Activated CD4-positive, alpha-beta T cell treated with anti-CD3 and anti-CD28 coated beads for 36 hours (primary cell): ENCODE measurements at regions not wholly inside any gene's neighbourhood (a gene's known extent, or its start where the extent isn't known, plus 50 kb on each side); places are given as distances from the start of the nearest gene placed in this dataset.
A peak's percentile ranks its signal among the peaks of the same experiment; 100 is the strongest.

Experiments used
- ATAC-seq: fragments of 200-7000 bp; cut with Tn5 transposase; one replicate; pipeline ENCODE4 v1.10.0; 2021; ENCODE audit warnings: mild to moderate bottlenecking, moderate library complexity
- CTCF ChIA-PET: fragments of 350-600 bp; sonication (Branson Sonifier 250); formaldehyde crosslinking; loops from one replicate; lab custom pipeline; 2021; ENCODE audit warnings: antibody characterized with exemption; lab: Charles Lee
- POLR2A ChIA-PET: fragments of 350-600 bp; sonication (Branson Sonifier 250); formaldehyde crosslinking; loops from one replicate; lab custom pipeline; 2021; ENCODE audit warnings: antibody characterized with exemption, inconsistent platforms; lab: Charles Lee
- DNase-seq: peaks from one replicate; pipeline ENCODE4 v3.0.0-alpha.2; 2020
- H3K27ac Mint-ChIP-seq: one replicate; pipeline ENCODE4 v1.8.0; 2021; ENCODE audit warnings: mixed read lengths
- H3K27me3 Mint-ChIP-seq: one replicate; pipeline ENCODE4 v1.8.0; 2021; ENCODE audit warnings: mixed read lengths
- H3K36me3 Mint-ChIP-seq: one replicate; pipeline ENCODE4 v1.8.0; 2021; ENCODE audit warnings: low read depth, mixed read lengths
- H3K4me1 Mint-ChIP-seq: one replicate; pipeline ENCODE4 v1.8.0; 2021; ENCODE audit warnings: mixed read lengths
- H3K4me3 Mint-ChIP-seq: one replicate; pipeline ENCODE4 v1.8.0; 2021; ENCODE audit warnings: mild to moderate bottlenecking, moderate library complexity, mixed read lengths
- H3K9me3 Mint-ChIP-seq: one replicate; pipeline ENCODE4 v1.8.0; 2021; ENCODE audit warnings: low read depth, mixed read lengths
- intact Hi-C, 2 experiments: fragments of 100-400 bp; cut with DNase I in 1 of 2; cut with micrococcal nuclease in 1 of 2; formaldehyde crosslinking; loops; one replicate each; pipeline versions ENCODE4 v1.14.2 to v1.15.1; 2022 to 2024; cut with DNase I, micrococcal nuclease

DNA sequence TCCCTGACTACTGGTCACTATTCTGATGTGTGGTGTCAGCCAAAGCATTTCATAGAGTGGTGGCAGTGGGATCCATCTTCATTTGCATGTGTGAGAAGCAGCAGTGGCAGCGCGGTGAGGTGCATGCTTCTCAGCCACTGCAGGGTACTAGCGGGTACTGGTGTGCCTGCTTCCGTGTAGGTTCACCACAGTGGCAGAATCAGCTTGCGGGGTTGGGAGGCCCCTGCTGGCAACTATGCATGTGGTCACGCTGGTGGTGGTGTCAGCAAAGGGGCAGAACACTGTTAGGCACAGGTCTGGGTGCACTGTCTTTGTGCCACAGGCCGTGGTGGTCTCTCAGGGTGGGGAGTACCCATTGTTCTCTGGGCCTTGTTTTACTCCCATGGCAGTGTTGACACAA is 286.4 kb upstream of the TENM4 start:
- CTCF ChIA-PET: no interaction called here
- DNase-seq (no peak), ATAC-seq (no peak)
- Mint-ChIP-seq H3K4me3 (no peak overlapping the region), H3K9me3 (peaks cover 12% of the 10 kb centered on the region), H3K4me1 (no peaks in the 10 kb centered on the region), H3K27me3 (no peaks in the 10 kb centered on the region), H3K27ac (no peak overlapping the region), H3K36me3 (no peaks in the 10 kb centered on the region)
- intact Hi-C loops: no loop called here
- POLR2A ChIA-PET: no interaction called here

GRCh38 chr11:79720115-79720514 is 279.3 kb upstream of the TENM4 start:
- Mint-ChIP-seq H3K9me3 (no peaks in the 10 kb centered on the region), H3K27ac (no peak overlapping the region), H3K27me3 (no peaks in the 10 kb centered on the region), H3K4me1 (no peaks in the 10 kb centered on the region), H3K36me3 (no peaks in the 10 kb centered on the region), H3K4me3 (no peak overlapping the region)
- ChIA-PET POLR2A (no interaction called here), CTCF (no interaction called here)
- ATAC-seq: no peak
- no peak for DNase-seq
- intact Hi-C loops: no loop called here

DNA sequence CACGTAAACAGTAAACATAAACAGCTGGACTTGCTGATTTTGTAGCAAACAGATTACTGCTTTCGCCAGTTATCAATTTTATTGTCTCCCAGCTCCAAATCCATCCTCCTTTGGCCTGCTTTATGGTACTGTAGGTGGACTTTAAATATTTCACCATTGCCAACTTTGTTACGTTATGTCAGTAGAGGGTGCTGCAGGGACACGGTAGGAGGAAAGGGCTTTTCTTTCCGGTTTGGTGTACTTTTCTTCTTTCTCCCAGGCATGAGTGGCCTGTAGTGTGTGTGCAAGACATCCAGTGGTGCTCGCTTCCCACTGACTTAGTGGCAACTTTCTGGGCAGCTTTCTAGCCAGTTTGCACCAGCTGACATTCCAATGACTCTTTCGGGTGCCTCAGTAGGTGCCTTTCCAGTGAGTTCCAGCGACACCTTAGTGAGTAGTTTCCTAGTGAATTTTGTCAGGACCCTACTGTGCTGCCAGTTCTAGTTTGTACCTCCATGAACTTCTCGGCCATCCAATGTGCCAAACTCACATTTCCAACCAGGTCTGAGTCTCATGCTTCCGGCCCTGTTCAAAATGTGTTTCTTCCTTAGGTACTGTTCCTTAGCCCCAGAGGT is 267.6 kb upstream of the TENM4 start:
- ChIA-PET POLR2A (no interaction called here), CTCF (interaction anchor here (0.5 kb wide), 1 partner anchor 413 kb away, joined by 3 read pairs; no protein-coding TSS in a partner anchor)
- ATAC-seq (no peak), DNase-seq (no peak)
- Mint-ChIP-seq H3K4me3 (no peak overlapping the region), H3K27me3 (no peaks in the 10 kb centered on the region), H3K36me3 (no peaks in the 10 kb centered on the region), H3K9me3 (peaks cover 16% of the 10 kb centered on the region), H3K27ac (no peak overlapping the region), H3K4me1 (no peaks in the 10 kb centered on the region)
- intact Hi-C loops: no loop called here

- POLR2A ChIA-PET: no interaction called here
- Mint-ChIP-seq H3K36me3 (no peaks in the 10 kb centered on the region), H3K4me1 (no peaks in the 10 kb centered on the region), H3K4me3 (no peak overlapping the region), H3K9me3 (peaks cover 17% of the 10 kb centered on the region), H3K27me3 (no peaks in the 10 kb centered on the region), H3K27ac (no peak overlapping the region)
- CTCF ChIA-PET: no interaction called here
- intact Hi-C loops: no loop called here
- DNase-seq (no peak), ATAC-seq (no peak)
Measured at GRCh38 chr11:79705648-79706047, 264.8 kb upstream of the TENM4 start.

- no peak overlapping the region for H3K27ac Mint-ChIP-seq
- intact Hi-C loops: no loop called here
- H3K9me3 Mint-ChIP-seq: peaks cover 17% of the 10 kb centered on the region
- ChIA-PET POLR2A (no interaction called here), CTCF (no interaction called here)
- H3K4me1 Mint-ChIP-seq: no peaks in the 10 kb centered on the region
- H3K4me3 Mint-ChIP-seq: no peak overlapping the region
- no peak for DNase-seq
- H3K27me3 Mint-ChIP-seq: peaks cover 1% of the 10 kb centered on the region
- ATAC-seq: no peak
- no peaks in the 10 kb centered on the region for H3K36me3 Mint-ChIP-seq
Measured at GRCh38 chr11:79702303-79702702, 261.5 kb upstream of the TENM4 start.

DNA sequence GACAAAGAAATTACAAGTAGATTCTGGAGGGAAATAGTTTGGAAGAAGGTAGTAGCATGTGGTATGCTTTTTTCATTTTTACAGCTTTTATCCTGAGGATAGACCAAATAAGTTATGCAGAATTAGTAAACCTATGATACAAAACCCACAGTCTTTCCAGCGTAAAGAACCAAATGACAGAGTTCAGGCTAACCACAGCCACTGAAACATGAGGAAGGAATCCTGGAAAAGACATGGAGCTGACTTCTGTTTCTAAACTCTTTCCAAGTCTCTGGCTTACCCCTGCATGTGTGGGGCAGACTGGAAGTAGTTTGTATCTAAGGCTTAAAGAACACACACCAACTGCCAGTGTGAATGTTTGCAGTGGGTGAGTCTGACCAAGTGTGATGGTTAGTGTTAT is 258.4 kb upstream of the TENM4 start:
- Mint-ChIP-seq H3K27ac (no peak overlapping the region), H3K4me3 (no peak overlapping the region), H3K9me3 (peaks cover 12% of the 10 kb centered on the region), H3K36me3 (no peaks in the 10 kb centered on the region), H3K27me3 (peaks cover 4% of the 10 kb centered on the region), H3K4me1 (no peaks in the 10 kb centered on the region)
- no peak for ATAC-seq
- no peak for DNase-seq
- POLR2A ChIA-PET: no interaction called here
- intact Hi-C loops: no loop called here
- CTCF ChIA-PET: no interaction called here

- no peak overlapping the region for H3K4me3 Mint-ChIP-seq
- DNase-seq (no peak), ATAC-seq (peak; percentile 23)
- POLR2A ChIA-PET: no interaction called here
- H3K27me3 Mint-ChIP-seq: peaks cover 4% of the 10 kb centered on the region
- no peak overlapping the region for H3K27ac Mint-ChIP-seq
- peaks cover 5% of the 10 kb centered on the region for H3K9me3 Mint-ChIP-seq
- no peaks in the 10 kb centered on the region for H3K4me1 Mint-ChIP-seq
- no peaks in the 10 kb centered on the region for H3K36me3 Mint-ChIP-seq
- intact Hi-C loops: no loop called here
- CTCF ChIA-PET: no interaction called here
Measured at GRCh38 chr11:79697905-79698304, 257.1 kb upstream of the TENM4 start.

- H3K27me3 Mint-ChIP-seq: peaks cover 4% of the 10 kb centered on the region
- CTCF ChIA-PET: no interaction called here
- H3K36me3 Mint-ChIP-seq: no peaks in the 10 kb centered on the region
- ATAC-seq (no peak), DNase-seq (no peak)
- no peak overlapping the region for H3K4me3 Mint-ChIP-seq
- H3K4me1 Mint-ChIP-seq: no peaks in the 10 kb centered on the region
- intact Hi-C loops: no loop called here
- POLR2A ChIA-PET: no interaction called here
- H3K27ac Mint-ChIP-seq: no peak overlapping the region
- peaks cover 2% of the 10 kb centered on the region for H3K9me3 Mint-ChIP-seq
Measured at GRCh38 chr11:79694368-79694767, 253.5 kb upstream of the TENM4 start.

DNA sequence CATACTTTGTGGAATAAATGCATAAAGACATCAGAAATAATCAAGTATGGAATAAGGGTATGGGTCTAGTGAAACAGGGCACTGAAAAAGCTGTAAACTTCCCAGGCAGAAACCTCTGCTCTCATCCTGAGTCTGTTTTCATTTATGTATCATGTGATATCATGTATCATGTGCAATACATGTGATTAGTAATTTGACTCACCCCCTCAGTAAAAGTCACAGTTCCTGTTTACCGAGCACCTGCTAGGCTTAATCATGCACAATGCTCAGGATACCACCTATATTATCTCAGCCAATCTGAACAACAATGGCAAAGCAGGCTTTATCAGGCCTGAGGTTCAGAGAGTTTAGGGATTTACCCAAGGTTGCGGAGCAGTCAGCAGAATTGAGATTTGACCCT is 250.6 kb upstream of the TENM4 start:
- no peak for DNase-seq
- H3K27ac Mint-ChIP-seq: no peak overlapping the region
- intact Hi-C loops: no loop called here
- no peak overlapping the region for H3K4me3 Mint-ChIP-seq
- H3K36me3 Mint-ChIP-seq: no peaks in the 10 kb centered on the region
- H3K9me3 Mint-ChIP-seq: peaks cover 4% of the 10 kb centered on the region
- ATAC-seq: no peak
- ChIA-PET POLR2A (no interaction called here), CTCF (no interaction called here)
- H3K4me1 Mint-ChIP-seq: no peaks in the 10 kb centered on the region
- H3K27me3 Mint-ChIP-seq: no peaks in the 10 kb centered on the region

DNA sequence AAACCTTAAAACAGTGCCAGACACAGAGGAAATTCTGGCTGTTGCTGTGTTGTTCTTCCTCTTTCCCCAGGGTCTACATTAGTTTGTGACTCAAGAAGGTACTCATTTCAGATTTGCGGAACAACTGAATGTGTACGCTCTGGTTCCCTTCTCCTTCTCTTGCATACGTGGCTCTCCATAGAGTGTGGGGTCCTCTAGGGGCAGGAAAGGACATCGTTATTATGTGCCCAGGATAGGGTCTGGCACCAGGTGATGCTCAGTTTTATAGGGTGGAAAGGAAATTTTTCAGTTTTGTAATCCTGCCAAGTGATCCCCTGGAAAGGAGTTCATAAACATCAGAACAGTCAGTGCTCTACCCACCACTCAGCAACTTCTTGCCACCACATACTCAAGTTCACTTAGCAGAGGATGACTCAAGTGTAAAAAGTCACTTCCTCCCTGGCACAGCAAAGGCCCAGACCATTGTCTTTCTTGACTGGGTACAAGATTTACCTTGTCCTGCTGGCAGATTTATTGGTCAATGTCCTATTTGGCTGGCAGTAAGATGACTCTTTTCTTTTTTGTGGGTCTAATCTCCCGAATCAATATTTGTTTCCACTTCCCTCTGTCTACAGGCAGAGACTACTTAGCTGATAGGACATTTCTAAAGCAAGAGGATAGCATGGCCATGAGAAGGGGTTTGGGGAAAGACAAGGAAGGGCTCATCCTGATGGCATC is 246.0 kb upstream of the TENM4 start:
- ChIA-PET POLR2A (no interaction called here), CTCF (no interaction called here)
- no peak overlapping the region for H3K4me3 Mint-ChIP-seq
- no peak for ATAC-seq
- H3K27ac Mint-ChIP-seq: no peak overlapping the region
- H3K4me1 Mint-ChIP-seq: no peaks in the 10 kb centered on the region
- intact Hi-C loops: no loop called here
- no peaks in the 10 kb centered on the region for H3K27me3 Mint-ChIP-seq
- H3K36me3 Mint-ChIP-seq: no peaks in the 10 kb centered on the region
- no peak for DNase-seq
- H3K9me3 Mint-ChIP-seq: peaks cover 4% of the 10 kb centered on the region

GRCh38 chr11:79683930-79684329 is 243.1 kb upstream of the TENM4 start:
- Mint-ChIP-seq H3K4me3 (no peak overlapping the region), H3K27me3 (no peaks in the 10 kb centered on the region), H3K9me3 (peaks cover 6% of the 10 kb centered on the region), H3K27ac (no peak overlapping the region), H3K36me3 (no peaks in the 10 kb centered on the region), H3K4me1 (no peaks in the 10 kb centered on the region)
- ChIA-PET CTCF (no interaction called here), POLR2A (no interaction called here)
- intact Hi-C loops: no loop called here
- DNase-seq: no peak
- no peak for ATAC-seq

DNA sequence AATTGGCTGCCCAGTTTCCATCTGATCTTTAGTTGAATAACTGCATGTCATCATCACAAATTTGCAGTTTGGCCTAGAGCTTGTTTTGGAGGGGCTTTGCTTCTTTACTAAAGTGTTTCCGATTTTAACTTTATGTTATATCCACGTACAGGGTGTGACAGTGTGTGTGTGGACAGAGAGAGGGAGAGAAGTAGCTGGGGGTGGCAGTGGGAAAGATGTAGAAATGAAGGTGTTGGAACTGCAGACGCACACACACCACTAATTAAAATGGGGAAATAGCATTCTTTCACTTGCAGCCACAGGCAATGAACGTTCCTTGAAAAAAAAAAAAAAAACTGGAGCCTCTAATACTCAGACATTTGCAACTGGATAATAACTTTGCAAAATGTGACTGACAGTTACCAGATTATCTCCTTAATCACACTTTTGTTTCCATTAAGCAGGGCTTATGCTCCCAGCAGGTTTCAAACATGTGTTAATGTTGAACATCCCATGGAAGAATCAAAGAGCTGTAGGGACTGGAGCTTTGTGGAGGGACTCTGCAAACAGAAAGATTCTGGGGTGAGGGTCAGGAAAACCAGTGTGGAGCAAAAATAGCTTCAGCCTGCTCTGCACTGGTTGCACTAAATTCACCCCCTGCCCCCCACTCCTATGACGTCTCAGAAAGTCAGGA is 238.1 kb upstream of the TENM4 start:
- Mint-ChIP-seq H3K4me1 (no peaks in the 10 kb centered on the region), H3K27ac (no peak overlapping the region), H3K4me3 (no peak overlapping the region), H3K9me3 (peaks cover 7% of the 10 kb centered on the region), H3K36me3 (no peaks in the 10 kb centered on the region), H3K27me3 (no peaks in the 10 kb centered on the region)
- intact Hi-C loops: no loop called here
- ChIA-PET CTCF (no interaction called here), POLR2A (no interaction called here)
- ATAC-seq (no peak), DNase-seq (no peak)
